GM12878 (cell line): ENCODE measurements at regions not wholly inside any gene's neighbourhood (a gene's known extent, or its start where the extent isn't known, plus 50 kb on each side); places are given as distances from the start of the nearest gene placed in this dataset.

ENCODE experiments used
- ATAC-seq: fragments of 200-7000 bp; cut with Tn5 transposase; 3 replicates; pipeline ENCODE4 v1.9.1; 2020; ENCODE audit warnings: mild to moderate bottlenecking, moderate library complexity
- BruUV-seq: library from RNA; stranded (reverse); fragments of 400-500 nt; replicated peaks from 2 replicates; lab custom pipeline; 2021; lab: Mats Ljungman, UMichigan
- CTCF ChIA-PET: fragments of 300-600 bp; sonication (Branson Sonifier 250); formaldehyde crosslinking; extraction: SDS; loops from one replicate; lab custom pipeline; 2021; ENCODE audit warnings: inconsistent platforms; lab: Yijun Ruan, JAX
- POLR2A ChIA-PET: fragments of 350-600 bp; formaldehyde crosslinking; extraction: SDS; loops from one replicate; lab custom pipeline; 2021; ENCODE audit warnings: inconsistent platforms; lab: Charles Lee
- RAD21 ChIA-PET: fragments of 300-600 bp; sonication (Branson Sonifier 250); formaldehyde crosslinking; loops from one replicate; lab custom pipeline; 2023; ENCODE audit warnings: antibody characterized with exemption; ENCODE audit not compliant: unreplicated experiment; lab: Charles Lee
- SMC1A ChIA-PET: fragments of 300-600 bp; sonication (Branson Sonifier 250); formaldehyde crosslinking; loops from one replicate; lab custom pipeline; 2023; ENCODE audit not compliant: unreplicated experiment, uncharacterized antibody; lab: Charles Lee
- DNase-seq: peaks from one replicate; pipeline ENCODE4 v3.0.0-alpha.2; 2011; ENCODE audit warnings: low read depth, low spot score
- FAIRE-seq: peaks from 3 replicates; lab custom pipeline; 2011; peaks lifted over from hg19 to GRCh38; lab: Jason Lieb, UNC
- H2AFZ ChIP-seq: 2 replicates; pipeline ENCODE4 v1.6.0; 2011; ENCODE audit warnings: low read depth, low read length, control low read depth; ENCODE audit not compliant: control insufficient read depth
- H3K27ac ChIP-seq: 2 replicates; pipeline ENCODE4 v1.5.1; 2011; ENCODE audit warnings: control low read depth; ENCODE audit not compliant: control insufficient read depth, insufficient read depth
- H3K27me3 ChIP-seq, 2 experiments: replicated peaks in 1 of 2; 2 replicates each; pipeline versions ENCODE4 v1.6.0 to v1.6.1; 2011; ENCODE audit warnings: low read length in 1 of 2; ENCODE audit not compliant: control insufficient read depth in 2 of 2, insufficient read depth in 2 of 2
- H3K36me3 ChIP-seq, 2 experiments: 2 replicates each; pipeline ENCODE4 v1.5.1; 2011; ENCODE audit warnings: low read length in 1 of 2; ENCODE audit not compliant: control insufficient read depth in 2 of 2, insufficient read depth in 2 of 2
- H3K4me1 ChIP-seq: 2 replicates; pipeline ENCODE4 v1.6.1; 2011; ENCODE audit warnings: mild to moderate bottlenecking, low read length, moderate library complexity, mixed read lengths; ENCODE audit not compliant: control insufficient read depth, insufficient read depth
- H3K4me2 ChIP-seq: 2 replicates; pipeline ENCODE4 v1.6.0; 2011; ENCODE audit warnings: control low read depth; ENCODE audit not compliant: control insufficient read depth, insufficient read depth
- H3K4me3 ChIP-seq: fragments of 200-600 bp; sonication (generic); 2 replicates; pipeline ENCODE4 v1.5.1; 2016
- H3K79me2 ChIP-seq: 2 replicates; pipeline ENCODE4 v1.6.0; 2011; ENCODE audit warnings: low read length; ENCODE audit not compliant: control insufficient read depth, insufficient read depth
- H3K9ac ChIP-seq: 2 replicates; pipeline ENCODE4 v1.8.0; 2011; ENCODE audit warnings: low read length, control low read depth, mixed read lengths; ENCODE audit not compliant: control insufficient read depth, insufficient read depth
- H3K9me3 ChIP-seq: replicated peaks from 3 replicates; pipeline ENCODE4 v1.5.1; 2011; ENCODE audit warnings: mild to moderate bottlenecking, low read length; ENCODE audit not compliant: control insufficient read depth, insufficient read depth
- H4K20me1 ChIP-seq: 2 replicates; pipeline ENCODE4 v1.6.0; 2011; ENCODE audit not compliant: control insufficient read depth, insufficient read depth
- CTCF ChIP-seq, 3 experiments: IDR thresholded peaks in 2 of 3; conservative IDR thresholded peaks in 1 of 3; 2 replicates each; pipeline ENCODE4 v1.5.1; 2011; ENCODE audit warnings: low read depth in 3 of 3, low read length in 3 of 3, mild to moderate bottlenecking in 3 of 3, control low read depth in 2 of 3, moderate library complexity in 2 of 3, inconsistent platforms in 1 of 3, mixed read lengths in 1 of 3; ENCODE audit not compliant: control insufficient read depth in 2 of 3, insufficient read depth in 1 of 3; ENCODE audit errors: extremely low read depth in 1 of 3
- EZH2 ChIP-seq: IDR thresholded peaks from 2 replicates; pipeline ENCODE4 v1.6.1; 2012; ENCODE audit warnings: low read depth, mild to moderate bottlenecking, control low read depth, inconsistent platforms, low read length, borderline replicate concordance; ENCODE audit not compliant: control insufficient read depth
- HDAC2 ChIP-seq: fragments of 200-600 bp; sonication (generic); IDR thresholded peaks from 2 replicates; pipeline ENCODE4 v1.6.1; 2017
- RAD21 ChIP-seq: IDR thresholded peaks from 2 replicates; pipeline ENCODE4 v1.6.1; 2011; ENCODE audit warnings: mild to moderate bottlenecking, low read depth, low read length, moderate library complexity; ENCODE audit not compliant: insufficient read depth
- SMC3 ChIP-seq: IDR thresholded peaks from 2 replicates; pipeline ENCODE4 v1.6.1; 2011; ENCODE audit warnings: low read length, improper control_type of control experiment, borderline replicate concordance
- whole genome bisulfite sequencing: methylation state at CpG from one replicate; pipeline ENCODE4 v1.1.6; 2016; ENCODE audit warnings: low lambda C conversion rate; ENCODE audit not compliant: insufficient replicate concordance, insufficient coverage; ENCODE audit errors: missing lambda C conversion rate; 5-methylcytosine and 5-hydroxymethylcytosine counted together
- in situ Hi-C: fragments of 300-500 bp; cut with MboI; formaldehyde crosslinking; loops from 9 replicates; pipeline ENCODE4 v1.14.3; 2018; ENCODE audit warnings: mixed read lengths
- intact Hi-C: fragments of 100-400 bp; cut with micrococcal nuclease; formaldehyde crosslinking; loops from one replicate; pipeline ENCODE4 v1.14.2; 2022; ENCODE audit not compliant: unreplicated experiment

DNA sequence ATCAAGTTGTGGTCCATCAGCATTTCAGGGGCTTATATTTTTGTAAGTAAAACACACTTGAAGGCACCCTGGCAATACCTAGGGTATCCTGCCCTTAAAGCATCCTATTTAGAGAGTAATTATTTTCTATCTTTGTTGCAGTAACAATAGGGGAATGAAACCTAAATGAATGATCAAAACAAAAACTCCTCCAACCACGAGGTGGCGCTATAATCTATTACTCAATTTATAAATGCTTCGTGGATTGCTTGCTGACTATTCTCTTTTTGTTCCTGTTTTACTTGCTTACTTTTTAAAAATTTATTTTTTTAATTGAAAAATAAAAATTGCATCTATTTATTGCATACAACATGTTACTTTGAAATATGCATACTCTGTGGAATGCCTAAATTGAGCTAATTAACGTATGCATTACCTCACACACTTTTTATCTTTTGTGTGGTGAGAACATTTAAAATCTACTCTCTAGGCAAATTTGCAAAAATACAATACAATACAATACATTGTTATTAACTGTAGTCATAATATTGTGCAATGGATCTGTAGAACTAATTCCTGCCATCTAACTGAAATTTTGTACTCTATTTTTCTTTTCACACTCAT, 147.7 kb upstream of the BMPER start:
- Histone ChIP-seq H3K4me3 (no peak overlapping the region), H3K4me1 (no peaks in the 10 kb centered on the region; the same call in 1 of the 2 replicates), H4K20me1 (no peaks in the 10 kb centered on the region), H3K79me2 (no peaks in the 10 kb centered on the region), H3K27ac (no peak overlapping the region), H2AFZ (no peak overlapping the region), H3K9ac (no peak overlapping the region), H3K9me3 (no peaks in the 10 kb centered on the region), H3K27me3 (peaks cover 0 to 1% of the 10 kb centered on the region in 2 experiments; a peak in 1 of 4 replicates), H3K4me2 (no peak overlapping the region), H3K36me3 (no peaks in the 10 kb centered on the region)
- ATAC-seq (peak; percentile 31; the same call in 1 of the 3 replicates), DNase-seq (no peak), FAIRE-seq (no peak)
- RAD21 ChIA-PET = interaction anchor here (1.0 to 2.3 kb wide), 2 partner anchors 51 to 175 kb away, joined by 3 to 6 read pairs; no protein-coding TSS in a partner anchor
- 23% methylated on average over 4 of the region's 4 CpGs for WGBS
- POLR2A ChIA-PET = no interaction called here
- intact Hi-C loops (loop anchor here (1.0 to 5.0 kb wide), 3 partner anchors 138 to 515 kb away; no protein-coding TSS in a partner anchor), in situ Hi-C loops (no loop called here)
- CTCF ChIA-PET = interaction anchor here (0.5 to 5.4 kb wide), 18 partner anchors 10 to 572 kb away, joined by 3 to 33 read pairs (median 4); no protein-coding TSS in a partner anchor
- TF ChIP-seq EZH2 (no peak), RAD21 (peak; percentile 52), SMC3 (peak; percentile 39; the same call in 1 of the 2 replicates), HDAC2 (no peak), CTCF (IDR thresholded peaks at IDR 0.05 in 2 of 3, conservative IDR thresholded peaks at IDR 0.05 in 1 of 3; ENCODE audit: control insufficient read depth in 2 of 3, extremely low read depth in 1 of 3, insufficient read depth in 1 of 3, low read depth in 3 of 3, low read length in 3 of 3) (peak; percentile 45 to 50 (median 49); a peak in 5 of 6 replicates)
- BruUV-seq = no TSS peak
- SMC1A ChIA-PET = interaction anchor here (0.6 to 2.3 kb wide), 7 partner anchors 9 to 296 kb away, joined by 3 to 8 read pairs (median 3); no protein-coding TSS in a partner anchor
